Testis (tissue), 2 donors: ENCODE measurements at regions not wholly inside any gene's neighbourhood (a gene's known extent, or its start where the extent isn't known, plus 50 kb on each side); places are given as distances from the start of the nearest gene placed in this dataset.

Source experiments
- DNase-seq: peaks from one replicate; pipeline ENCODE4 v3.0.0-alpha.2; 2019
- H3K27ac ChIP-seq, 2 donors: fragments of 200-600 bp; sonication (generic); one replicate each; pipeline ENCODE4 v1.5.1; 2019
- H3K27me3 ChIP-seq: fragments of 200-600 bp; sonication (generic); one replicate; pipeline ENCODE4 v1.5.1; 2019
- H3K36me3 ChIP-seq: fragments of 200-600 bp; sonication (generic); one replicate; pipeline ENCODE4 v1.5.1; 2017; ENCODE audit warnings: low read depth; ENCODE audit errors: missing control alignments
- H3K4me1 ChIP-seq: fragments of 200-600 bp; sonication (generic); one replicate; pipeline ENCODE4 v1.5.1; 2019
- H3K4me3 ChIP-seq, 2 donors: fragments of 200-600 bp; sonication (generic); one replicate each; pipeline ENCODE4 v1.5.1; 2017 to 2019
- H3K9me3 ChIP-seq: fragments of 200-600 bp; sonication (generic); one replicate; pipeline ENCODE4 v1.5.1; 2017
- CTCF ChIP-seq, 3 experiments: fragments of 450-650 bp in 2 of 3; fragments of 200-600 bp in 1 of 3; sonication (generic) in 1 of 3; IDR thresholded peaks; one replicate each; pipeline ENCODE4 v1.5.1; 2016 to 2019; ENCODE audit warnings: antibody characterized with exemption in 3 of 3, mild to moderate bottlenecking in 2 of 3, moderate library complexity in 1 of 3
- POLR2A ChIP-seq: fragments of 450-650 bp; IDR thresholded peaks from one replicate; pipeline ENCODE4 v1.6.1; 2017; ENCODE audit warnings: antibody characterized with exemption, mild to moderate bottlenecking, moderate library complexity
- WGBS, 2 donors: methylation state at CpG; one replicate each; pipeline ENCODE4 v1.1.5; 2018; 5-methylcytosine and 5-hydroxymethylcytosine counted together
- intact Hi-C: fragments of 100-400 bp; cut with DNase I; formaldehyde crosslinking; loops from one replicate; pipeline ENCODE4 v1.15.1; 2023; ENCODE audit warnings: low total_unique reads

- no peak for DNase-seq
- intact Hi-C loops = no loop called here
- no peaks in the 10 kb centered on the region for H3K27me3 ChIP-seq
- TF ChIP-seq POLR2A = no peak
- TF ChIP-seq CTCF (IDR thresholded peaks at IDR 0.05) = no peak
- H3K27ac ChIP-seq = no peak overlapping the region
- no peaks in the 10 kb centered on the region for H3K9me3 ChIP-seq
- WGBS, 2 donors = 63 to 74% methylated on average over 2 of the region's 2 CpGs
- H3K4me3 ChIP-seq = no peak overlapping the region
- H3K36me3 ChIP-seq = no peaks in the 10 kb centered on the region
- H3K4me1 ChIP-seq = no peaks in the 10 kb centered on the region
Measured at GRCh38 chr5:92332039-92332438, 948.9 kb upstream of the ARRDC3 start.

GRCh38 chr5:92330365-92330764 is 947.2 kb upstream of the ARRDC3 start:
- no peaks in the 10 kb centered on the region for H3K4me1 ChIP-seq
- DNase-seq = no peak
- H3K27me3 ChIP-seq = no peaks in the 10 kb centered on the region
- no peaks in the 10 kb centered on the region for H3K36me3 ChIP-seq
- H3K9me3 ChIP-seq = no peaks in the 10 kb centered on the region
- no peak overlapping the region for H3K27ac ChIP-seq
- H3K4me3 ChIP-seq = no peak overlapping the region
- no peak for TF ChIP-seq CTCF (IDR thresholded peaks at IDR 0.05)
- TF ChIP-seq POLR2A = no peak
- intact Hi-C loops = no loop called here

GRCh38 chr5:92329759-92330158 is 946.6 kb upstream of the ARRDC3 start:
- H3K27ac ChIP-seq = no peak overlapping the region
- TF ChIP-seq POLR2A = no peak
- TF ChIP-seq CTCF (IDR thresholded peaks at IDR 0.05) = no peak
- H3K4me1 ChIP-seq = no peaks in the 10 kb centered on the region
- H3K4me3 ChIP-seq = no peak overlapping the region
- no peaks in the 10 kb centered on the region for H3K9me3 ChIP-seq
- DNase-seq = no peak
- 86 to 88% methylated on average over 3 of the region's 3 CpGs for WGBS, 2 donors
- intact Hi-C loops = no loop called here
- no peaks in the 10 kb centered on the region for H3K36me3 ChIP-seq
- H3K27me3 ChIP-seq = no peaks in the 10 kb centered on the region

GRCh38 chr5:92328584-92329259 is 945.6 kb upstream of the ARRDC3 start:
- no peaks in the 10 kb centered on the region for H3K27me3 ChIP-seq
- no peaks in the 10 kb centered on the region for H3K4me1 ChIP-seq
- TF ChIP-seq CTCF (IDR thresholded peaks at IDR 0.05) (no peak), POLR2A (no peak)
- 64 to 72% methylated on average over 4 of the region's 4 CpGs for WGBS, 2 donors
- H3K36me3 ChIP-seq = no peaks in the 10 kb centered on the region
- H3K4me3 ChIP-seq = no peak overlapping the region
- no peaks in the 10 kb centered on the region for H3K9me3 ChIP-seq
- intact Hi-C loops = no loop called here
- H3K27ac ChIP-seq = no peak overlapping the region
- DNase-seq = no peak

GRCh38 chr5:92320446-92320845 is 937.3 kb upstream of the ARRDC3 start:
- H3K27me3 ChIP-seq = no peaks in the 10 kb centered on the region
- no peaks in the 10 kb centered on the region for H3K36me3 ChIP-seq
- 87 to 93% methylated on average over 5 of the region's 5 CpGs for WGBS, 2 donors
- H3K4me3 ChIP-seq = no peak overlapping the region
- intact Hi-C loops = no loop called here
- no peak for TF ChIP-seq POLR2A
- TF ChIP-seq CTCF (IDR thresholded peaks at IDR 0.05) = no peak
- H3K27ac ChIP-seq = no peak overlapping the region
- no peaks in the 10 kb centered on the region for H3K9me3 ChIP-seq
- H3K4me1 ChIP-seq = no peaks in the 10 kb centered on the region
- no peak for DNase-seq
